Erythroblast (primary cell): ENCODE measurements at regions not wholly inside any gene's neighbourhood (a gene's known extent, or its start where the extent isn't known, plus 50 kb on each side); places are given as distances from the start of the nearest gene placed in this dataset.

Experiments
- GATA1 ChIP-seq: IDR thresholded peaks from 2 replicates; pipeline ENCODE4 v1.6.1; 2011; ENCODE audit warnings: low read depth, mild to moderate bottlenecking, control low read depth, low read length, moderate library complexity
- POLR2A ChIP-seq: IDR thresholded peaks from 2 replicates; pipeline ENCODE4 v1.6.1; 2011; ENCODE audit warnings: mild to moderate bottlenecking, low read length

DNA sequence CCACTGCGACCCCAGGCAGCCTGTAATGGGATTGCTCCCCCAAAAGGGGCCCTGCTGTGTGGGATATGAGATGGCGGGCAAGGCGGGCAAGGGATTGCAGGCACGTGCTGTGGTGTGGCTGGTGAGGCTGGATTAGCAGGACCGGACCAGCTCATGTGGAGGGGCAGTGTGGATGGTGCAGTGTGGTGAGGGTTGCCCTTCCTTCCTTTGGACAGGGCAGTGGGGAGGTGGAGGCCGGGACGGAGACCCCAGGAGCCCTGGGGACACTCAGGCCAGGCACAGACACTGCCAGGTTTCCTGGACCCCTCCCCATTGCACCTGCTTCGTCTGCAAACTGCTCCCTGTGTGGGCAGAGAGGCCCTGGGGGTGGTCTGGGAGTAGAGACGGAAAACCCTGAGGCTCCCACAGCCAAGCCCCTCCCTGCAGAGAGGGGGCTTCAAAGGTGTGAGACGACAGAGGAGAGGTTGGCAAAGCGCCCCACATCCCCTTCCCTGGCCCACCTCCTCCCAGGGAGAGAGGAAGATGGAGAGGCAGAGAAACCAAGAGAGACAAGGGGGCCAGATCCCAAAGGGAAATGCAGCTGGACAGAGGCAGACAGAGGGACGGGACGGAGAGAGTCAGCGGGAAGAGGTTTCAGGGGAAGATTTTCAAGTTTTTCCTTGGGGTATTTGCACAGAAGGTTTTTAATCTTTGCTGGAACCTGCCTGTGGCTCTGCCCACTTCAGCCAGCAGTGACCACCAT lies 89.2 kb downstream of the MICALL2 start:
- TF ChIP-seq POLR2A: no peak
- no peak for TF ChIP-seq GATA1
